ENCODE measurements at regions not wholly inside any gene's neighbourhood (a gene's known extent, or its start where the extent isn't known, plus 50 kb on each side); places are given as distances from the start of the nearest gene placed in this dataset.

DNA sequence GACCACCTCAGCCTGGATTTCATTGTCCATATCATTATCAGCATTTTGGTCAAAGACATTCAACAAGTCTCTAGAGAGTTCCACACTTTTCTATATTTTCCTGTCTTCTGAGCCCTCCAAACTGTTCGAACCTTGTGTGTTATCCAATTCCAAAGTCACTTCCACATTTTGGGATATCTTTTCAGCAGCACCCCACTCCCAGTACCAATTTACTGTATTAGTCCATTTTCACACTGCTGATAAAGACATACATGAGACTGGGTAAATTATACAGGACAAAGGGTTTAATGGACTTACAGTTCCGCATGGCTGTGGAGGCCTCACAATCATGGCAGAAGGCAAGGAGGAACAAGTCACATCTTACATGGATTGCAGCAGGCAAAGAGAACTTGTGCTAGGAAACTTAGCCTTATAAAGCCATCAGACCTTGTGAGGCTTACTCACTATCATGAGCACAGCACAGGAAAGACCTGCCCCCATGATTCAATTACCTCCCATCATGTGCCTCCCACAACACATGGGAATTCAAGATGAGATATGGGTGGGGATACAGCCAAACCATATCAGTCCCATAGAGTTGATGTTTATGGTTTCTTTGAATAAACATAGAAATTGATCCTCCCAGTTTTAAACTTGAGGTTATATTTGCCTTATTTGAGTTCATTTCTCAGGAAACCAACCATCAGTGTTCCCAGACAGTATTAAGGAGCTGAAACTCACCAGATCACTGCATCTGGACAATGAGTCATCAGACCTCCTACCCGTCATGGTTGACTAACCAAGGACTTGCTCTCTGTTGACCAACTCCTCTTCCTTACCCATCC lies 322.7 kb upstream of the DUSP10 start:
- no peaks in the 10 kb centered on the region for H3K27me3 Mint-ChIP-seq
- no peaks in the 10 kb centered on the region for H3K36me3 Mint-ChIP-seq (ENCODE audit: insufficient read depth)
- H3K9me3 Mint-ChIP-seq (ENCODE audit: low read depth), result peaks cover 15% of the 10 kb centered on the region
- TF ChIP-seq, protein P1, sequence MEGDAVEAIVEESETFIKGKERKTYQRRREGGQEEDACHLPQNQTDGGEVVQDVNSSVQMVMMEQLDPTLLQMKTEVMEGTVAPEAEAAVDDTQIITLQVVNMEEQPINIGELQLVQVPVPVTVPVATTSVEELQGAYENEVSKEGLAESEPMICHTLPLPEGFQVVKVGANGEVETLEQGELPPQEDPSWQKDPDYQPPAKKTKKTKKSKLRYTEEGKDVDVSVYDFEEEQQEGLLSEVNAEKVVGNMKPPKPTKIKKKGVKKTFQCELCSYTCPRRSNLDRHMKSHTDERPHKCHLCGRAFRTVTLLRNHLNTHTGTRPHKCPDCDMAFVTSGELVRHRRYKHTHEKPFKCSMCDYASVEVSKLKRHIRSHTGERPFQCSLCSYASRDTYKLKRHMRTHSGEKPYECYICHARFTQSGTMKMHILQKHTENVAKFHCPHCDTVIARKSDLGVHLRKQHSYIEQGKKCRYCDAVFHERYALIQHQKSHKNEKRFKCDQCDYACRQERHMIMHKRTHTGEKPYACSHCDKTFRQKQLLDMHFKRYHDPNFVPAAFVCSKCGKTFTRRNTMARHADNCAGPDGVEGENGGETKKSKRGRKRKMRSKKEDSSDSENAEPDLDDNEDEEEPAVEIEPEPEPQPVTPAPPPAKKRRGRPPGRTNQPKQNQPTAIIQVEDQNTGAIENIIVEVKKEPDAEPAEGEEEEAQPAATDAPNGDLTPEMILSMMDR (IDR thresholded peaks at IDR 0.05; ENCODE audit: unreplicated experiment), result no peak
- H3K4me1 Mint-ChIP-seq (ENCODE audit: low read depth), result peaks cover 20% of the 10 kb centered on the region
- peak overlapping the region; percentile 14 for H3K27ac Mint-ChIP-seq
- H3K4me3 Mint-ChIP-seq (ENCODE audit: low read depth), result no peak overlapping the region
- DNase-seq (ENCODE audit: low spot score, unreplicated experiment), result no peak

DNA sequence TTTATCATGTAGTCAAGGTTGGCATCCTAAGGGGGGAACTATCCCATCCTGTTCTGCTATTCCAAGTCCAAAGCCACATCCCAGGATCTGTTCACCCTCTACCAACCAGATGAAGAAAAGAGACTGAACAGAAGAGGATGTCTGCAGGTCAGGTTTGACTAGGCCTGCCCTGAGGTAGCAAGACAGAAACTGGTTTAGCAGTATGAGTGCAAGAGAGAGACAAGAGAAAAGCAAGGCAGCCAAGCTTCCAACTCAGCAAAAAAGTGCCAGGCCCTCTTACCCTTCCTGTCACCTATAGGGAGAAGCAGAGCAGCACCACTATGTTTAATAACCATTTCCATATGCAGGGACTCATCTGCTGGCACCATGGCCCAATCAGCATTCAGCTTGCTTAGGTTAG lies 320.8 kb upstream of the DUSP10 start:
- H3K9me3 Mint-ChIP-seq (ENCODE audit: low read depth), result peaks cover 15% of the 10 kb centered on the region
- H3K36me3 Mint-ChIP-seq (ENCODE audit: insufficient read depth), result no peaks in the 10 kb centered on the region
- peaks cover 20% of the 10 kb centered on the region for H3K4me1 Mint-ChIP-seq (ENCODE audit: low read depth)
- no peak for DNase-seq (ENCODE audit: low spot score, unreplicated experiment)
- H3K27me3 Mint-ChIP-seq, result no peaks in the 10 kb centered on the region
- H3K4me3 Mint-ChIP-seq (ENCODE audit: low read depth), result no peak overlapping the region
- H3K27ac Mint-ChIP-seq, result peak overlapping the region; percentile 45
- TF ChIP-seq, protein P1 (IDR thresholded peaks at IDR 0.05; ENCODE audit: unreplicated experiment), result no peak

DNA sequence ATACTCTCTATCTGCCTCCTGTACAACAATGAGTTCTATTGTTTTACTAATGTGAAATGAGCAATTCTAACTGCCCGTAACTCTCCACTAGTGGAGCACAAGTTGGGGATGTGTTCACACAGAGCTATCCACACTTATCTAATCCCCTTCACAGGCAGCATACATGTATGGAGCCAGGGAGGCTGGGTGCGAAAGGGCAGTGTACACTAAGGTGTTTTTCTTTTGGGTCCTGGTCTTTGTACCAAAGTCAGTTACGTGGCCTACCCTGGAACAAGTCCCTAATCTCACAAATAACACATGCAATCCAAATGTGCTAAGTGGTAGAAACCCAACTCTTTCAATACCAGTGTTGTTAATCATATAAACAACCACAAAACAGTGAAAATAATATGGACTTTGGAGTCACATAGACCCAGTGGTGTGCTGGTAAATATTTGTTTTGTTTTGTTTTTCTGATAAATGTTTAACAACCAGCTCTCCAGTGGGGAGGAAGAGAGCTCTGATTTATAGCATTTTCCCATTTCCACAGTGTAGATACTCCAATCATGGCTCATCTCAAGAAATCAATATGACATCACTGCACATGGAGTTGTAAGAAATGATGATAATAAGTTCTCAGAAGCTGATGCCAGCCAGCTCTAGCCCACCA lies 319.9 kb upstream of the DUSP10 start:
- H3K27me3 Mint-ChIP-seq, result no peaks in the 10 kb centered on the region
- DNase-seq (ENCODE audit: low spot score, unreplicated experiment), result no peak
- H3K4me1 Mint-ChIP-seq (ENCODE audit: low read depth), result peaks cover 20% of the 10 kb centered on the region
- H3K9me3 Mint-ChIP-seq (ENCODE audit: low read depth), result peaks cover 15% of the 10 kb centered on the region
- H3K27ac Mint-ChIP-seq, result peak overlapping the region; percentile 45
- TF ChIP-seq, protein P1 (IDR thresholded peaks at IDR 0.05; ENCODE audit: unreplicated experiment), result no peak
- H3K36me3 Mint-ChIP-seq (ENCODE audit: insufficient read depth), result no peaks in the 10 kb centered on the region
- H3K4me3 Mint-ChIP-seq (ENCODE audit: low read depth), result no peak overlapping the region

DNA sequence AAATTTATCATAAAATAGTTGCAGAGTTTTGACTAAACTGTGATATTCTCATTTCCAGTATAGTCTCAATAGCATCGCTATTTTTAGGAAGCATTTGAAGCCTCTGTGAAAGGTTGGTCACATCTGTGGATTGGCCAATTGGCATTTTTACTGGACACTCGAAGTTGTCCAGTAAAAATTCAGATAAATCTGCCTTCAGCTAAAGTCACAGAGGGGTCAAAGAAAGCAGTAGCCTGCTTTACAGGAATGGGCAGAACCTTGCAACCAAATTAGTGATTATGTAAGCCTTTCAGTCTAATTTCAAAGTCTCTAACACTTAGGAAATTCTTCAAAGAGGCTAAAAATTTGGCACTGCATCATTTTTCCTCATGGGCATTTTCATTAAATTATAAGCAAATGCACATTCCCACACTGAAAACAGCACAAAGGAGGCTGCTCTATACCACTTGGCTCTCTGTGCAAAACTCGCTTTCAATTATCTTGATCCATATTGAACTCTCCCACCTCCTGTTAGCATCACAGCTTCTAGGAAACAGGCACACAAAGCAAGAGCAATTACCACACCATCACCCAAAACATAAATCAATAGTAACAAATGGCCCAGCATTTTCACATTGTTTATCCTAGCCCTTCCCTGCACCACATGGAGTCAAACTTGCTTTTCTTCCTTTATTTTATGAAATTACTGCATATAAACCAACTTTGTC lies 318.5 kb upstream of the DUSP10 start:
- H3K4me3 Mint-ChIP-seq (ENCODE audit: low read depth), result no peak overlapping the region
- H3K4me1 Mint-ChIP-seq (ENCODE audit: low read depth), result peaks cover 20% of the 10 kb centered on the region
- peak overlapping the region; percentile 15 for H3K27ac Mint-ChIP-seq
- peaks cover 13% of the 10 kb centered on the region for H3K9me3 Mint-ChIP-seq (ENCODE audit: low read depth)
- TF ChIP-seq, protein P1 (IDR thresholded peaks at IDR 0.05; ENCODE audit: unreplicated experiment), result no peak
- H3K27me3 Mint-ChIP-seq, result no peaks in the 10 kb centered on the region
- H3K36me3 Mint-ChIP-seq (ENCODE audit: insufficient read depth), result no peaks in the 10 kb centered on the region
- no peak for DNase-seq (ENCODE audit: low spot score, unreplicated experiment)

DNA sequence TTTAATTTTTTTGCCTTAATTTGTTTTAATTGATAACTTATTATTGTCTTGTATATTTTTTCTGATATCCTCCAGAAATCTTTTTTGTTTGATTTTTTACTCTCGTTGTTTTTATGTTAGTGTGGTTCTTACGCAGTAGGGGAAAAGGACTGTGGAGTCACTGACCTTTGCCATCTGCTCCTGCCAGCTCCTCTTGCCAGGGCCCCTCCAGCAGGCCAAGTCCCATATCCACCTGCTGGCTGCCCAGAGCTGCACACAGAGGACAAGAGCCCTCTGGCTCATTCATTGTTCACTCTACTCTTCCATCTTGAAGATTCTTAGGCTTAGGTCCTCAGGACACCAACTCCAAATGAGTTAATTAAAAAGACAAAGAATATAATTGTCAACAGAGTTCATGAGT lies 316.4 kb upstream of the DUSP10 start:
- DNase-seq (ENCODE audit: low spot score, unreplicated experiment), result no peak
- TF ChIP-seq, protein P1 (IDR thresholded peaks at IDR 0.05; ENCODE audit: unreplicated experiment), result no peak
- no peak overlapping the region for H3K4me3 Mint-ChIP-seq (ENCODE audit: low read depth)
- H3K27ac Mint-ChIP-seq, result no peak overlapping the region
- peaks cover 20% of the 10 kb centered on the region for H3K4me1 Mint-ChIP-seq (ENCODE audit: low read depth)
- H3K9me3 Mint-ChIP-seq (ENCODE audit: low read depth), result peaks cover 3% of the 10 kb centered on the region
- no peaks in the 10 kb centered on the region for H3K27me3 Mint-ChIP-seq
- H3K36me3 Mint-ChIP-seq (ENCODE audit: insufficient read depth), result no peaks in the 10 kb centered on the region
